Aorta (tissue), 5 donors: ENCODE measurements at regions not wholly inside any gene's neighbourhood (a gene's known extent, or its start where the extent isn't known, plus 50 kb on each side); places are given as distances from the start of the nearest gene placed in this dataset.

Experiments used
- ATAC-seq: fragments of 200-7000 bp; cut with Tn5 transposase; one replicate; pipeline ENCODE4 v1.9.1; 2022; ENCODE audit warnings: moderate library complexity; ENCODE audit not compliant: low FRiP score
- DNase-seq, 2 donors: peaks; one replicate each; pipeline ENCODE4 v3.0.0-alpha.2; 2020
- H3K27ac ChIP-seq, 2 donors: one replicate each; pipeline ENCODE4 v1.5.1; 2013; ENCODE audit warnings: low read length in 2 of 2, mild to moderate bottlenecking in 2 of 2, moderate library complexity in 2 of 2, control low read depth in 1 of 2, inconsistent platforms in 1 of 2, low read depth in 1 of 2
- H3K27me3 ChIP-seq, 2 donors: one replicate each; pipeline ENCODE4 v1.6.1; 2013; ENCODE audit warnings: control low read depth in 1 of 2, low read length in 1 of 2, mild to moderate bottlenecking in 1 of 2, moderate library complexity in 1 of 2; ENCODE audit not compliant: insufficient read depth in 2 of 2, control insufficient read depth in 1 of 2
- H3K36me3 ChIP-seq, 2 donors: one replicate each; pipeline ENCODE4 v1.6.1; 2013; ENCODE audit warnings: control low read depth in 1 of 2, low read length in 1 of 2, mild to moderate bottlenecking in 1 of 2; ENCODE audit not compliant: insufficient read depth in 2 of 2, control insufficient read depth in 1 of 2
- H3K4me1 ChIP-seq, 2 donors: one replicate each; pipeline ENCODE4 v1.6.1; 2013; ENCODE audit warnings: low read length in 2 of 2, control low read depth in 1 of 2, mild to moderate bottlenecking in 1 of 2, moderate library complexity in 1 of 2; ENCODE audit not compliant: insufficient read depth in 2 of 2, control insufficient read depth in 1 of 2
- H3K4me3 ChIP-seq, 2 donors: one replicate each; pipeline ENCODE4 v1.5.1; 2013; ENCODE audit warnings: low read length in 2 of 2, control low read depth in 1 of 2, mild to moderate bottlenecking in 1 of 2
- H3K9me3 ChIP-seq: one replicate; pipeline ENCODE4 v1.6.1; 2013; ENCODE audit warnings: mild to moderate bottlenecking, low read length; ENCODE audit not compliant: control insufficient read depth
- WGBS, 2 donors: extraction: QIAGEN DNeasy Blood & Tissue Kit; methylation state at CpG; one replicate each; pipeline ENCODE4 v1.1.7; 2013; 5-methylcytosine and 5-hydroxymethylcytosine counted together
- intact Hi-C, 2 donors: fragments of 100-400 bp; cut with DNase I; formaldehyde crosslinking; loops; one replicate each; pipeline versions ENCODE4 v1.14.2 to v1.15.0; 2022
- donor health status: healthy with polysubstance abuse.
- donor health status: Bipolar disorder and iron deficiency.
- donor health status: DM: no; HTN: no; CAD: no.
- donor health status: DM: no; HTN: no; CAD: no.
- donor health status: DM: yes; HTN: yes; CAD: no.

DNA sequence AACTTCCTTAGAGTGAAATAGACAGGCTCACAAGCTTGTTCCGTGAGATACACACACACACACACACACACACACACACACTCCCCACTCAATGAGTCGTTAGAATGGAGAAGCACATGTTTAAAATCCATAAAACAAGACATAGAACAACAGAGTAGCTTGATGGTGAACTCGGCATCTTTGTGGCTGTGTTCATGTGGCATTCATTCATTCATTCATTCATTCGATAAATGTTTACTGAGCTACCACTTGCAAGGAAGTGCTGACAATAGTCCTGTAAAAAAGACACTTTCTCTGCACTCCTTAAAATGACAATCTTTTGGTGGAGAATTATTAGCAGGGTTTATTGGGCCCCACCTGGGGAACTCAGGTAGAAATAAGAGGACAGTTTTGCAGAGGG is 242.0 kb downstream of the FOXA2 start:
- no peak overlapping the region for H3K4me3 ChIP-seq
- DNase-seq (no peak), ATAC-seq (no peak)
- intact Hi-C loops = loop anchor here in 1 of 2 donors (10.0 kb wide), 1 partner anchor 992 kb away; no protein-coding TSS in a partner anchor
- H3K36me3 ChIP-seq = no peaks in the 10 kb centered on the region
- H3K9me3 ChIP-seq = no peaks in the 10 kb centered on the region
- no peak overlapping the region for H3K27ac ChIP-seq
- no peaks in the 10 kb centered on the region for H3K27me3 ChIP-seq
- WGBS, 2 donors = 89 to 90% methylated on average over 4 of the region's 4 CpGs
- no peaks in the 10 kb centered on the region for H3K4me1 ChIP-seq

- Histone ChIP-seq H3K4me3 (no peak overlapping the region), H3K27ac (no peak overlapping the region), H3K27me3 (no peaks in the 10 kb centered on the region), H3K4me1 (no peaks in the 10 kb centered on the region), H3K9me3 (no peaks in the 10 kb centered on the region), H3K36me3 (no peaks in the 10 kb centered on the region)
- 56 to 64% methylated on average over 6 of the region's 6 CpGs for WGBS, 2 donors
- intact Hi-C loops = loop anchor here (2.0 to 10.0 kb wide), 2 partner anchors 343 to 993 kb away; no protein-coding TSS in a partner anchor
- DNase-seq = no peak
- no peak for ATAC-seq
These were observed 242.9 kb downstream of the FOXA2 start for GRCh38 chr20:22341508-22341907.

GRCh38 chr20:22339946-22340345 is 244.4 kb downstream of the FOXA2 start:
- Histone ChIP-seq H3K4me3 (no peak overlapping the region), H3K27ac (no peak overlapping the region), H3K9me3 (no peaks in the 10 kb centered on the region), H3K4me1 (no peaks in the 10 kb centered on the region), H3K36me3 (no peaks in the 10 kb centered on the region), H3K27me3 (no peaks in the 10 kb centered on the region)
- ATAC-seq (no peak), DNase-seq (peak in 1 of 2 donors; percentile 51)
- intact Hi-C loops = loop anchor here (1.0 to 10.0 kb wide), 6 partner anchors 247 to 1005 kb away; partner anchors contain the start of gene THBD (in 1 of the 2)
- 21 to 29% methylated on average over 5 of the region's 5 CpGs for WGBS, 2 donors

- no peaks in the 10 kb centered on the region for H3K9me3 ChIP-seq
- H3K4me1 ChIP-seq = no peaks in the 10 kb centered on the region
- no peak overlapping the region for H3K27ac ChIP-seq
- no peak overlapping the region for H3K4me3 ChIP-seq
- H3K27me3 ChIP-seq = no peaks in the 10 kb centered on the region
- no peaks in the 10 kb centered on the region for H3K36me3 ChIP-seq
- DNase-seq (no peak), ATAC-seq (peak; percentile 77)
- WGBS, 2 donors = 21 to 23% methylated on average over 12 of the region's 12 CpGs
- intact Hi-C loops = loop anchor here (1.0 to 10.0 kb wide), 4 partner anchors 248 to 1006 kb away; partner anchors contain the start of gene THBD (in 1 of the 2)
These were observed 245.1 kb downstream of the FOXA2 start for GRCh38 chr20:22339091-22339881.

DNA sequence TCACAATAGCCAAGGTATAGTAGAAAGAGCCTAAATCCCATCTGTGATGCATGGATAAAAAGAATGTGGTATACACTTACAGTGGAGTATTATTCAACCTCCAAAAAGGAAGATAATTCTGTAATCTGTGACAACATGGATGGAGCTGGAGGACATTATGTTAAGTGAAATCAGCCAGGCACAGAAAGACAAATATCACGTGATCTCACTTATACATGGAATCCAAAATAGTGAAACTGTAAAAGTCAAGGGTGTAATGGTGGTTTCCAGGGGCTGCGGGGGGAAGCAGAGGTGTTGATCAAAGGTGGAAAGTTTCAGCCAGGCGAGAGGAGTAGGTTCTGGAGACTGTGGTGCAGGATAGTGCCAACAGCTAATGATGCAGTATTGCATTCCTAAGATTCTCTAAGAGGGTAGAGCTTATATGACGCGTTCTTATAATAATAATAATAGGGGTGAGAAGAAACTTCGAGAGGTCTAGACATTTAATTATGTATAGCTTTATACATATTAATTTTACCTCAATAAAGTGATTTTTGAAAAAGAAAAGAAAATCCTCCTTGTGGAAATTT is 246.1 kb downstream of the FOXA2 start:
- DNase-seq = no peak
- Histone ChIP-seq H3K27ac (no peak overlapping the region), H3K4me3 (no peak overlapping the region), H3K9me3 (no peaks in the 10 kb centered on the region), H3K36me3 (no peaks in the 10 kb centered on the region), H3K27me3 (no peaks in the 10 kb centered on the region), H3K4me1 (no peaks in the 10 kb centered on the region)
- intact Hi-C loops = loop anchor here (5.0 to 10.0 kb wide), 3 partner anchors 249 to 1007 kb away; partner anchors contain the start of gene THBD (in 1 of the 2)
- no peak for ATAC-seq
- whole genome bisulfite sequencing, 2 donors = 27 to 33% methylated on average over 6 of the region's 6 CpGs

GRCh38 chr20:22335210-22335609 is 249.2 kb downstream of the FOXA2 start:
- H3K27me3 ChIP-seq = no peaks in the 10 kb centered on the region
- WGBS, 2 donors = 66 to 67% methylated on average over 4 of the region's 4 CpGs
- intact Hi-C loops = loop anchor here (5.0 to 10.0 kb wide), 3 partner anchors 252 to 1010 kb away; partner anchors contain the start of gene THBD (in 1 of the 2)

GRCh38 chr20:22333885-22334545 is 250.4 kb downstream of the FOXA2 start:
- DNase-seq (peak; percentile 62 to 80), ATAC-seq (peak; percentile 80)
- no peak overlapping the region for H3K27ac ChIP-seq
- no peaks in the 10 kb centered on the region for H3K9me3 ChIP-seq
- no peaks in the 10 kb centered on the region for H3K4me1 ChIP-seq
- no peak overlapping the region for H3K4me3 ChIP-seq
- 36 to 38% methylated on average over 19 of the region's 19 CpGs for WGBS, 2 donors
- no peaks in the 10 kb centered on the region for H3K36me3 ChIP-seq
- intact Hi-C loops = loop anchor here (5.0 to 10.0 kb wide), 3 partner anchors 711 to 1323 kb away; partner anchors contain the start of gene THBD (in 1 of the 2)
- no peaks in the 10 kb centered on the region for H3K27me3 ChIP-seq

More at GRCh38 chr20:22335210-22335609, 249.2 kb downstream of the FOXA2 start:
- Histone ChIP-seq H3K4me1 (no peaks in the 10 kb centered on the region), H3K4me3 (no peak overlapping the region), H3K27ac (no peak overlapping the region), H3K9me3 (no peaks in the 10 kb centered on the region), H3K36me3 (no peaks in the 10 kb centered on the region)
- no peak for DNase-seq
- no peak for ATAC-seq

GRCh38 chr20:22324505-22324904 is 259.9 kb downstream of the FOXA2 start:
- 40 to 51% methylated on average over 2 of the region's 2 CpGs for WGBS, 2 donors
- H3K4me3 ChIP-seq = no peak overlapping the region
- H3K27ac ChIP-seq = no peak overlapping the region
- no peak for DNase-seq
- no peaks in the 10 kb centered on the region for H3K27me3 ChIP-seq
- intact Hi-C loops = no loop called here
- H3K36me3 ChIP-seq = no peaks in the 10 kb centered on the region
- H3K9me3 ChIP-seq = no peaks in the 10 kb centered on the region
- no peaks in the 10 kb centered on the region for H3K4me1 ChIP-seq
- ATAC-seq = no peak
